BLaER1 treated with 17β-estradiol and CSF1 and Interleukin-3, amounts not matched to agents 10 nM and 100 nM (cell line): ENCODE measurements at regions not wholly inside any gene's neighbourhood (a gene's known extent, or its start where the extent isn't known, plus 50 kb on each side); places are given as distances from the start of the nearest gene placed in this dataset.
A peak's percentile ranks its signal among the peaks of the same experiment; 100 is the strongest.

ENCODE experiments used
- H3K27ac ChIP-seq, 11 experiments: shearing (Covaris generic); formaldehyde crosslinking; 2 replicates each; pipeline ENCODE4 v1.8.1; 2022
- H3K27me3 ChIP-seq, 11 experiments: shearing (Covaris generic); formaldehyde crosslinking; 2 replicates each; pipeline ENCODE4 v1.8.1; 2022
- H3K36me3 ChIP-seq, 11 experiments: shearing (Covaris generic); formaldehyde crosslinking; 2 replicates each; pipeline ENCODE4 v1.8.1; 2022
- H3K4me1 ChIP-seq, 10 experiments: shearing (Covaris generic); formaldehyde crosslinking; 2 replicates each; pipeline ENCODE4 v1.8.1; 2022
- H3K4me2 ChIP-seq, 11 experiments: shearing (Covaris generic); formaldehyde crosslinking; 2 replicates each; pipeline ENCODE4 v1.8.1; 2022
- H3K4me3 ChIP-seq, 10 experiments: shearing (Covaris generic); formaldehyde crosslinking; 2 replicates each; pipeline ENCODE4 v1.8.1; 2022
- H3K9ac ChIP-seq, 11 experiments: shearing (Covaris generic); formaldehyde crosslinking; 2 replicates each; pipeline ENCODE4 v1.8.1; 2022
- H3K9me3 ChIP-seq, 11 experiments: shearing (Covaris generic); formaldehyde crosslinking; replicated peaks in 1 of 11; 2 replicates each; pipeline ENCODE4 v1.8.1; 2022
- H4K20me1 ChIP-seq, 11 experiments: shearing (Covaris generic); formaldehyde crosslinking; 2 replicates each; pipeline ENCODE4 v1.8.1; 2022
- Cebpa-rat ChIP-seq, 11 experiments: shearing (Covaris generic); IDR thresholded peaks; 2 replicates each; pipeline ENCODE4 v1.8.1; 2022

GRCh38 chr15:75100679-75101078 is 77.3 kb downstream of the PPCDC start:
- H3K9ac ChIP-seq, result peak overlapping the region in 1 of 11 experiments; percentile 38; a peak in 1 of 22 replicates
- no peak overlapping the region for H3K4me3 ChIP-seq
- no peaks in the 10 kb centered on the region for H4K20me1 ChIP-seq
- H3K27ac ChIP-seq, result 0 out of 22 replicates have a peak overlapping the region, but pooled peaks of 1 of the 11 experiments have one; percentile 7
- no peak for TF ChIP-seq Cebpa-rat (IDR thresholded peaks at IDR 0.05)
- H3K9me3 ChIP-seq, result no peaks in the 10 kb centered on the region
- peaks cover 46 to 63% (median 53%) of the 10 kb centered on the region in 10 experiments for H3K4me1 ChIP-seq
- H3K27me3 ChIP-seq, result no peaks in the 10 kb centered on the region
- H3K4me2 ChIP-seq, result peak overlapping the region in 9 of 11 experiments; percentile 32 to 99 (median 59); a peak in 15 of 22 replicates
- H3K36me3 ChIP-seq, result no peaks in the 10 kb centered on the region

DNA sequence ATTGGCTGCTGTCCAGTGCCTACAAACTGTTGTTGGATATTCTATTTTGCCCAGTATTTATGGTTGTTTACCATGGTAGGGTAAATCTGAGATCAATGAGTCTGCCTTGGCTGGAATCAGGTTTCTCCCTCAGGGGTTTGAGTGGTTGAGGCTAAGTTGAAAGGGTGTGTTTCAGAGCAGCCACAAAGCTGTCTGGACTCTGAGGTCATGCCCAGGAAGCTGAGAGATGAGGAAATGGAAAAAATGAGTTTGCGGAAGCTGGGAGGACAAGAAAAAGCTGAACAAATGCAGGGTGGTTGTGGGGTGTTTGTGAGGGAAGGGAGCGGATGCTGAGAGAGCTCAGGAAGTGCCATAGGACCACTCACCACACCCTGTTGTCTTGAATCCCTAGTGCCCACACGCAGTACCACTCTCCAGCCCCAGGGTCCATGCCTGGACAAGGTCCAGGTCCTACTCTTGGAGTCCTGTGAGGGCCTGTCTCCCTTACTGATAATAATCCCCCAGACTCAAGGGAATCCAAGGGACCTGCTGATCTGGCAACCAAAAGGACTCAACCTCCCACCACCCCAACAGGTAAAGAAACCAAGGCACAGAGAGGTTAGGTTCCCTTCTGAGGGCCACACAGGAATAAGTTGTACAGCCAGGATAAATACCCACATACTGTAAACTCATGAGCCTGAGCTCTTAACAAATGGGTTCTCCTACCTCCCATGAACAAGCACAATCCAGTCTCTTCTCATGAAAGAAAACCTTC is 81.6 kb downstream of the PPCDC start:
- H3K4me1 ChIP-seq, result peaks cover 82 to 96% (median 91%) of the 10 kb centered on the region in 10 experiments
- peak overlapping the region; percentile 83 to 99 (median 95) for H3K4me2 ChIP-seq
- H3K4me3 ChIP-seq, result peak overlapping the region in 6 of 10 experiments; percentile 15 to 32 (median 20); a peak in 7 of 20 replicates
- TF ChIP-seq Cebpa-rat (IDR thresholded peaks at IDR 0.05), result 0 out of 22 replicates have a peak, but pooled peaks of 2 of the 11 experiments have one; percentile 26 to 28
- H3K9ac ChIP-seq, result peak overlapping the region; percentile 66 to 83 (median 77)
- H3K27me3 ChIP-seq, result no peaks in the 10 kb centered on the region
- H3K27ac ChIP-seq, result peak overlapping the region; percentile 83 to 97 (median 93)
- no peaks in the 10 kb centered on the region for H3K9me3 ChIP-seq
- H3K36me3 ChIP-seq, result no peaks in the 10 kb centered on the region
- no peaks in the 10 kb centered on the region for H4K20me1 ChIP-seq

GRCh38 chr15:75107516-75107907 is 84.1 kb downstream of the PPCDC start:
- no peak for TF ChIP-seq Cebpa-rat (IDR thresholded peaks at IDR 0.05)
- Histone ChIP-seq H3K27ac (peak overlapping the region; percentile 74 to 97 (median 93); a peak in 20 of 22 replicates), H3K4me1 (peaks cover 95 to 100% (median 100%) of the 10 kb centered on the region in 10 experiments)

GRCh38 chr15:75107908-75108838 is 84.8 kb downstream of the PPCDC start:
- H3K36me3 ChIP-seq, result no peaks in the 10 kb centered on the region
- H3K4me1 ChIP-seq, result peaks cover 95 to 100% (median 100%) of the 10 kb centered on the region in 10 experiments
- no peaks in the 10 kb centered on the region for H4K20me1 ChIP-seq
- peak overlapping the region; percentile 83 to 99 (median 95) for H3K4me2 ChIP-seq
- H3K27ac ChIP-seq, result peak overlapping the region; percentile 74 to 97 (median 93); a peak in 21 of 22 replicates
- H3K4me3 ChIP-seq, result peak overlapping the region in 6 of 10 experiments; percentile 17 to 50 (median 23); a peak in 7 of 20 replicates
- H3K27me3 ChIP-seq, result no peaks in the 10 kb centered on the region
- peak overlapping the region; percentile 49 to 83 (median 78); a peak in 21 of 22 replicates for H3K9ac ChIP-seq
- peaks cover under 1 to 9% (median 2%) of the 10 kb centered on the region in 11 experiments for H3K9me3 ChIP-seq
- 0 out of 22 replicates have a peak, but pooled peaks of 3 of the 11 experiments have one; percentile 15 to 39 (median 24) for TF ChIP-seq Cebpa-rat (IDR thresholded peaks at IDR 0.05)

More at GRCh38 chr15:75107516-75107907, 84.1 kb downstream of the PPCDC start:
- Histone ChIP-seq H4K20me1 (no peaks in the 10 kb centered on the region), H3K4me3 (no peak overlapping the region), H3K9me3 (peaks cover 0 to 3% (median 0%) of the 10 kb centered on the region in 11 experiments; a peak in 4 of 22 replicates), H3K9ac (peak overlapping the region in 8 of 11 experiments; percentile 21 to 83 (median 78); a peak in 11 of 22 replicates), H3K27me3 (no peaks in the 10 kb centered on the region), H3K36me3 (no peaks in the 10 kb centered on the region), H3K4me2 (peak overlapping the region; percentile 83 to 99 (median 95))

DNA sequence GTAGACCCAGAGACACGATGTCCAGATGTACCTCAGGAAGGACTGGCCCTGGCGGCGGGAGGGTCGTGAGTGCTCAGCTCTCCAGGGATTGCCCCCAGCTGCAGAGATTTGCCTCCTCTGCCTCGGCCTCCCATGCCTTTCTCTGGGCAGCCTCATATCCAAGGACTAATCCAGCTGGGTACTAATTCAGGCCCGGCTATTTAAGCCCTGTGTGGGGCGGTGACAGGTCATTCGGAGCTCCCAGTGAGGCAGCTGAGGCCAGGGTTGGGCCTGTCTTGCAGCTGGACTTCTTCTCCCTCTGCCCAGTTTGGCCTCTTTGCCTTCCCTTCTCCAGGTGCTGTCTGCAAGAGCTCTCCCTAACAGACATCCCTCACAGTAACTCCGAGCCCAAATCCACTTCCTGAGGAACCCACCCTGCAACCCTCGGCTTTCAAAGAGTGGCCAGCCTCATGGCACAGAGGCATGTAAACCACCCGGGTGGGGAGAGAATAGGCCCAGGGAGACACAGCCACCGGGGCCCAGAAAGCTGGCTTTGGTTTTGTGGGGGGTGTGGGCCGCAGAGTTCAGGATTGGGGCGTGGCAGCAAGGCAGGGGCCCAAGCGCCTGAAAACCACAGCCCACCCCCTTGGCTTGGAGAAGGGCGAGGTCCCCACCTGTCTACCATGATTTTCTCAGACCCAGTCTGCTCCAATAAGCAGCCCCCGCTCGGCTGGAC is 85.8 kb downstream of the PPCDC start:
- TF ChIP-seq Cebpa-rat (IDR thresholded peaks at IDR 0.05), result no peak
- Histone ChIP-seq H3K4me3 (peak overlapping the region in 5 of 10 experiments; percentile 12 to 38 (median 20); a peak in 7 of 20 replicates), H3K4me2 (peak overlapping the region; percentile 83 to 99 (median 95)), H3K4me1 (peaks cover 86 to 99% (median 94%) of the 10 kb centered on the region in 10 experiments), H3K9me3 (peaks cover 11 to 19% (median 12%) of the 10 kb centered on the region in 11 experiments), H4K20me1 (no peaks in the 10 kb centered on the region), H3K27ac (peak overlapping the region; percentile 74 to 97 (median 93); a peak in 21 of 22 replicates), H3K27me3 (no peaks in the 10 kb centered on the region), H3K36me3 (peaks cover 0 to 6% (median 0%) of the 10 kb centered on the region in 11 experiments; a peak in 3 of 22 replicates), H3K9ac (peak overlapping the region; percentile 64 to 83 (median 78); a peak in 21 of 22 replicates)

- Histone ChIP-seq H3K4me2 (peak overlapping the region; percentile 83 to 99 (median 95)), H3K4me1 (peaks cover 80 to 95% (median 89%) of the 10 kb centered on the region in 10 experiments), H4K20me1 (no peaks in the 10 kb centered on the region), H3K9me3 (peaks cover 16 to 25% (median 18%) of the 10 kb centered on the region in 11 experiments), H3K27me3 (no peaks in the 10 kb centered on the region), H3K36me3 (peaks cover 0 to 12% (median 0%) of the 10 kb centered on the region in 11 experiments; a peak in 5 of 22 replicates), H3K4me3 (peak overlapping the region in 5 of 10 experiments; percentile 5 to 38 (median 18); a peak in 6 of 20 replicates), H3K27ac (peak overlapping the region; percentile 74 to 97 (median 93); a peak in 21 of 22 replicates), H3K9ac (peak overlapping the region; percentile 64 to 83 (median 78); a peak in 21 of 22 replicates)
- TF ChIP-seq Cebpa-rat (IDR thresholded peaks at IDR 0.05), result no peak
These were observed 86.3 kb downstream of the PPCDC start for GRCh38 chr15:75109736-75110130.

DNA sequence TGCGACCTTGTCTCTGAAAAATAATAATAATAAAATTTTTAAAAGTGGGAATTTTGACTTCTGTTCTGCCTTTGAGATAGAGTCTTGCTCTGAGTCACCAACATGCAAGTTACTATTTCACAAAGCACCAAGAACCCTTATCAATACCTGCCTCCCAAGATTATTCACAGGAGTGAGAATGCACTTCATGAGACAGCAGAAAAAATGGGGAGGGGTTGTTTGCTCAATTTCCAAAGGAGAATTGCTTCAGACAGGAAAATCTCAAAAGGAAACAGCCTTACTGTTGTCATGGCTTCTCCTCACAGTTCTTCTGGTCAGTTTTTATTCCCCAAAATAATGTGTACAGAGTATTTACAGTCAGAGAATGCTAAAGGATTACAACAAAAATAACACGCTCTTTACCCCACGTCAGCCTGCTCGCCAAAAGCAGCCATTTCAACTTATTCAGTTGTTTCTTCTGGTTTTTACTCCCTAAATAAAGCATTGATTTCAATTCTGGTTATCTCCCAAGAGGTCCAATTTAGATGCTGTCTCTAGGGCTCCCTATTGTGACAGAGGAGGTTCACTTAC is 89.0 kb downstream of the PPCDC start:
- Histone ChIP-seq H3K27me3 (no peaks in the 10 kb centered on the region), H3K4me3 (no peak overlapping the region), H3K4me2 (peak overlapping the region; percentile 21 to 99 (median 91); a peak in 21 of 22 replicates), H3K4me1 (peaks cover 54 to 69% (median 63%) of the 10 kb centered on the region in 10 experiments), H3K36me3 (peaks cover 0 to 14% (median 0%) of the 10 kb centered on the region in 11 experiments; a peak in 5 of 22 replicates), H4K20me1 (no peaks in the 10 kb centered on the region), H3K9ac (peak overlapping the region in 9 of 11 experiments; percentile 4 to 52 (median 41); a peak in 10 of 22 replicates), H3K27ac (peak overlapping the region; percentile 44 to 97 (median 92); a peak in 21 of 22 replicates), H3K9me3 (peaks cover 40 to 51% (median 44%) of the 10 kb centered on the region in 11 experiments)
- TF ChIP-seq Cebpa-rat (IDR thresholded peaks at IDR 0.05), result peak in 1 of 11 experiments; percentile 10; a peak in 1 of 22 replicates
